ENCODE measurements at regions not wholly inside any gene's neighbourhood (a gene's known extent, or its start where the extent isn't known, plus 50 kb on each side); places are given as distances from the start of the nearest gene placed in this dataset.

- 0% methylated on average over 4 of the region's 4 CpGs for whole genome bisulfite sequencing (ENCODE audit: low lambda C conversion rate)
Measured at GRCh38 chr3:26984416-26985390, 362.1 kb downstream of the LRRC3B start.

GRCh38 chr3:26989037-26989436 is 366.5 kb downstream of the LRRC3B start:
- Histone ChIP-seq H3K9ac (ENCODE audit: insufficient read depth, low read depth, low read length) (no peak overlapping the region), H3K4me1 (ENCODE audit: insufficient read depth, low read length) (no peaks in the 10 kb centered on the region), H3K27me3 (ENCODE audit: control insufficient read depth in 1 of 2, insufficient read depth in 2 of 2, low read length in 2 of 2) (no peaks in the 10 kb centered on the region), H3K36me3 (replicated peaks in 1 of 2; ENCODE audit: control insufficient read depth in 1 of 2, insufficient read depth in 2 of 2, low read length in 2 of 2) (no peaks in the 10 kb centered on the region), H3K4me2 (ENCODE audit: low read depth, low read length) (no peak overlapping the region), H4K20me1 (ENCODE audit: insufficient read depth, low read length) (no peaks in the 10 kb centered on the region), H3K27ac (ENCODE audit: extremely low read length, insufficient read depth, low read length) (no peak overlapping the region), H3K4me3 (replicated peaks in 1 of 3; ENCODE audit: insufficient read depth in 1 of 3, low read depth in 2 of 3, low read length in 3 of 3) (no peak overlapping the region), H2AFZ (ENCODE audit: low read length) (no peak overlapping the region), H3K9me3 (ENCODE audit: low read length) (no peaks in the 10 kb centered on the region), H3K79me2 (ENCODE audit: insufficient read depth, low read length) (no peaks in the 10 kb centered on the region)
- DNase-seq (ENCODE audit: low spot score): no peak
- no peak for ATAC-seq
- intact Hi-C loops (cut with micrococcal nuclease; ENCODE audit: unreplicated experiment): no loop called here
- ChIA-PET POLR2A (no interaction called here), CTCF (ENCODE audit: low intra/inter-chr PET ratio, low total read pairs) (no interaction called here)
- FAIRE-seq: no peak
- in situ Hi-C loops (cut with HindIII; ENCODE audit: extremely low pct_ligation_motif_present, low pct_unique_long_range_greater_than_20kb): no loop called here
- no peak for TF ChIP-seq ZNF644 (CRISPR knock-in tag; IDR thresholded peaks at IDR 0.05; ENCODE audit: low read depth)
- TF ChIP-seq HMG20B (CRISPR knock-in tag; conservative IDR thresholded peaks at IDR 0.05): no peak
- TF ChIP-seq ZNF652 (CRISPR knock-in tag; IDR thresholded peaks at IDR 0.05; ENCODE audit: borderline replicate concordance, low read depth): no peak
- no peak for TF ChIP-seq ZNF792 (CRISPR knock-in tag; IDR thresholded peaks at IDR 0.05)
- TF ChIP-seq HHEX (CRISPR knock-in tag; IDR thresholded peaks at IDR 0.05): no peak
- WGBS (ENCODE audit: low lambda C conversion rate): 0% methylated on average over 1 of the region's 1 CpG
- no TSS peak for BruUV-seq (replicated peaks)

More at GRCh38 chr3:26984416-26985390, 362.1 kb downstream of the LRRC3B start:
- TF ChIP-seq FOSL2 (CRISPR knock-in tag; IDR thresholded peaks at IDR 0.05): no peak
- H3K27ac ChIP-seq (ENCODE audit: extremely low read length, insufficient read depth, low read length): no peak overlapping the region
- ATAC-seq (no peak), FAIRE-seq (no peak), DNase-seq (ENCODE audit: low spot score) (no peak)
- H3K4me1 ChIP-seq (ENCODE audit: insufficient read depth, low read length): no peaks in the 10 kb centered on the region
- H3K27me3 ChIP-seq (ENCODE audit: control insufficient read depth in 1 of 2, insufficient read depth in 2 of 2, low read length in 2 of 2): no peaks in the 10 kb centered on the region
- ChIA-PET CTCF (ENCODE audit: low intra/inter-chr PET ratio, low total read pairs) (no interaction called here), POLR2A (no interaction called here)
- no peak overlapping the region for H3K4me3 ChIP-seq (replicated peaks in 1 of 3; ENCODE audit: insufficient read depth in 1 of 3, low read depth in 2 of 3, low read length in 3 of 3)
- no TSS peak for BruUV-seq (replicated peaks)
- no peak overlapping the region for H3K4me2 ChIP-seq (ENCODE audit: low read depth, low read length)
- H3K79me2 ChIP-seq (ENCODE audit: insufficient read depth, low read length): no peaks in the 10 kb centered on the region
- in situ Hi-C loops (cut with HindIII; ENCODE audit: extremely low pct_ligation_motif_present, low pct_unique_long_range_greater_than_20kb): no loop called here
- H2AFZ ChIP-seq (ENCODE audit: low read length): no peak overlapping the region
- no peaks in the 10 kb centered on the region for H3K9me3 ChIP-seq (ENCODE audit: low read length)
- intact Hi-C loops (cut with micrococcal nuclease; ENCODE audit: unreplicated experiment): no loop called here
- no peaks in the 10 kb centered on the region for H3K36me3 ChIP-seq (replicated peaks in 1 of 2; ENCODE audit: control insufficient read depth in 1 of 2, insufficient read depth in 2 of 2, low read length in 2 of 2)
- no peaks in the 10 kb centered on the region for H4K20me1 ChIP-seq (ENCODE audit: insufficient read depth, low read length)
- H3K9ac ChIP-seq (ENCODE audit: insufficient read depth, low read depth, low read length): no peak overlapping the region

Measured in HepG2 (cell line).